A549 (cell line): ENCODE measurements at regions not wholly inside any gene's neighbourhood (a gene's known extent, or its start where the extent isn't known, plus 50 kb on each side); places are given as distances from the start of the nearest gene placed in this dataset.

Experiments used
- CHD2 ChIP-seq: fragments of 150-350 bp; IDR thresholded peaks from 2 replicates; pipeline ENCODE4 v1.6.1; 2014; ENCODE audit warnings: low read length; ENCODE audit not compliant: partially characterized antibody
- CTCF ChIP-seq: fragments of >200 bp; sonication (Bioruptor Twin); formaldehyde crosslinking; IDR thresholded peaks from 3 replicates; pipeline ENCODE4 v1.5.1; 2016
- KDM1A ChIP-seq: fragments of 200-600 bp; sonication (generic); IDR thresholded peaks from 2 replicates; pipeline ENCODE4 v1.6.1; 2016; ENCODE audit warnings: low read depth, mild to moderate bottlenecking
- POLR2A ChIP-seq: IDR thresholded peaks from 2 replicates; pipeline ENCODE4 v1.6.1; 2012; ENCODE audit warnings: mild to moderate bottlenecking, low read length
- SREBF2 ChIP-seq: fragments of 450-650 bp; IDR thresholded peaks from 2 replicates; pipeline ENCODE4 v1.6.1; 2014; ENCODE audit warnings: mild to moderate bottlenecking, moderate library complexity

GRCh38 chr6:165751486-165751885 is 88.4 kb upstream of the PDE10A start:
- TF ChIP-seq CHD2: no peak
- TF ChIP-seq POLR2A: no peak
- TF ChIP-seq SREBF2: no peak
- no peak for TF ChIP-seq KDM1A
- no peak for TF ChIP-seq CTCF
